ENCODE measurements at regions not wholly inside any gene's neighbourhood (a gene's known extent, or its start where the extent isn't known, plus 50 kb on each side); places are given as distances from the start of the nearest gene placed in this dataset.

GRCh38 chr14:22289570-22289969, 299.5 kb downstream of the DAD1 start:
- TF ChIP-seq CTCF (IDR thresholded peaks at IDR 0.05) (no peak), POLR2AphosphoS5 (IDR thresholded peaks at IDR 0.05; ENCODE audit: low read depth, low read length) (no peak), REST (IDR thresholded peaks at IDR 0.05; ENCODE audit: insufficient read depth in 1 of 2, low read depth in 2 of 2, low read length in 1 of 2) (no peak), TCF7L2 (IDR thresholded peaks at IDR 0.05; ENCODE audit: low read depth, low read length) (no peak), SIN3A (IDR thresholded peaks at IDR 0.05; ENCODE audit: borderline replicate concordance, insufficient read depth, low read depth, low read length) (no peak)
